Neural crest cell (in vitro differentiated cells): ENCODE measurements at regions not wholly inside any gene's neighbourhood (a gene's known extent, or its start where the extent isn't known, plus 50 kb on each side); places are given as distances from the start of the nearest gene placed in this dataset.

ENCODE experiments used
- DNase-seq: peaks from one replicate; pipeline ENCODE4 v3.0.0; 2021; ENCODE audit warnings: low read depth, mixed read lengths, low spot score
- H3K27ac Mint-ChIP-seq: one replicate; pipeline ENCODE4 v1.8.0; 2021; ENCODE audit warnings: mild to moderate bottlenecking, mixed read lengths; ENCODE audit not compliant: unreplicated experiment
- H3K27me3 Mint-ChIP-seq: 2 replicates; pipeline ENCODE4 v1.8.0; 2021; ENCODE audit warnings: low read depth, mild to moderate bottlenecking, mixed read lengths
- H3K36me3 Mint-ChIP-seq: 2 replicates; pipeline ENCODE4 v1.8.0; 2021; ENCODE audit warnings: low read depth, mild to moderate bottlenecking, mixed read lengths
- H3K4me1 Mint-ChIP-seq: 2 replicates; pipeline ENCODE4 v1.8.0; 2021; ENCODE audit warnings: mixed read lengths
- H3K4me3 Mint-ChIP-seq: one replicate; pipeline ENCODE4 v1.8.0; 2021; ENCODE audit warnings: mild to moderate bottlenecking, mixed read lengths
- H3K9me3 Mint-ChIP-seq: 2 replicates; pipeline ENCODE4 v1.8.0; 2021; ENCODE audit warnings: mixed read lengths
- CTCF ChIP-seq: fragments of 200-600 bp; sonication (generic); conservative IDR thresholded peaks from 2 replicates; pipeline ENCODE4 v1.5.0; 2021; ENCODE audit warnings: antibody characterized with exemption, mild to moderate bottlenecking

GRCh38 chr17:33785281-33785680 lies 469.8 kb upstream of the CCL2 start:
- Mint-ChIP-seq H3K27ac (no peak overlapping the region), H3K27me3 (peaks cover 25% of the 10 kb centered on the region), H3K4me1 (no peaks in the 10 kb centered on the region), H3K36me3 (no peaks in the 10 kb centered on the region), H3K9me3 (no peaks in the 10 kb centered on the region), H3K4me3 (no peak overlapping the region)
- no peak for DNase-seq
- TF ChIP-seq CTCF: no peak

GRCh38 chr17:33786478-33786877 lies 468.6 kb upstream of the CCL2 start:
- Mint-ChIP-seq H3K9me3 (no peaks in the 10 kb centered on the region), H3K27ac (no peak overlapping the region), H3K36me3 (no peaks in the 10 kb centered on the region), H3K4me1 (no peaks in the 10 kb centered on the region), H3K4me3 (no peak overlapping the region), H3K27me3 (peaks cover 23% of the 10 kb centered on the region)
- TF ChIP-seq CTCF: no peak
- DNase-seq: no peak

GRCh38 chr17:33789658-33790057 lies 465.4 kb upstream of the CCL2 start:
- Mint-ChIP-seq H3K36me3 (no peaks in the 10 kb centered on the region), H3K4me3 (no peak overlapping the region), H3K4me1 (peaks cover 9% of the 10 kb centered on the region), H3K9me3 (no peaks in the 10 kb centered on the region), H3K27ac (no peak overlapping the region), H3K27me3 (peaks cover 16% of the 10 kb centered on the region)
- DNase-seq: no peak
- no peak for TF ChIP-seq CTCF

- DNase-seq: no peak
- Mint-ChIP-seq H3K4me3 (no peak overlapping the region), H3K36me3 (no peaks in the 10 kb centered on the region), H3K4me1 (peaks cover 9% of the 10 kb centered on the region), H3K9me3 (no peaks in the 10 kb centered on the region), H3K27me3 (peaks cover 40% of the 10 kb centered on the region), H3K27ac (no peak overlapping the region)
- no peak for TF ChIP-seq CTCF
Observed at GRCh38 chr17:33797181-33797580, 457.9 kb upstream of the CCL2 start.

- TF ChIP-seq CTCF: no peak
- H3K4me3 Mint-ChIP-seq: no peak overlapping the region
- no peak for DNase-seq
- H3K4me1 Mint-ChIP-seq: peaks cover 9% of the 10 kb centered on the region
- H3K27ac Mint-ChIP-seq: no peak overlapping the region
- H3K9me3 Mint-ChIP-seq: no peaks in the 10 kb centered on the region
- no peaks in the 10 kb centered on the region for H3K36me3 Mint-ChIP-seq
- peaks cover 46% of the 10 kb centered on the region for H3K27me3 Mint-ChIP-seq
Observed at GRCh38 chr17:33798308-33798707, 456.8 kb upstream of the CCL2 start.
